ENCODE measurements at regions not wholly inside any gene's neighbourhood (a gene's known extent, or its start where the extent isn't known, plus 50 kb on each side); places are given as distances from the start of the nearest gene placed in this dataset.

DNA sequence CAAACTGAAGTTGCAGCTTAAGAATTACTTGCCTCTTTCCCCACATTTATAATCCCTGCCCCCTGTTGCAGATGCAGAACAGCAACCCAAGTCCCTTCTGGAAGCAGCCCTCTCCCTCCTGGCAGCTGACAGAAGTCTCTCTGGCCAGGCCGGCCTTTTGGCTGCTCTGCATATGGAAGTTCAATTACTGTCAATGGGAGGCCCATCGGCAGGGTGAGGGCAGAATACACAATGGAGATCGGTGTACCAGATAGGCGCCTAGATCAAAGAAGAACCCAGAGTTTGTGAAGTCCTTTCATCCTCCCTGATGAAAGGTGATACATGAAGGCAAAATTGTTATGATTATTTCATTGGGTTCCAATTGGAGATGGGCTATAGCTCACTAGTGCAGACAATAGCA is 327.9 kb upstream of the CTNNB1 start:
- no peak for TF ChIP-seq CTCF (IDR thresholded peaks at IDR 0.05 in 4 of 5, conservative IDR thresholded peaks at IDR 0.05 in 1 of 5)
- no peak for TF ChIP-seq POLR2A (IDR thresholded peaks at IDR 0.05)
